ENCODE measurements at regions not wholly inside any gene's neighbourhood (a gene's known extent, or its start where the extent isn't known, plus 50 kb on each side); places are given as distances from the start of the nearest gene placed in this dataset.

- TF ChIP-seq CTCF (IDR thresholded peaks at IDR 0.05), result no peak
- no peak for TF ChIP-seq ZFX (IDR thresholded peaks at IDR 0.05; ENCODE audit: borderline replicate concordance)
Observed at GRCh38 chr22:47277531-47277930, 515.1 kb downstream of the TBC1D22A start.
